GM12864 (cell line): ENCODE measurements at regions not wholly inside any gene's neighbourhood (a gene's known extent, or its start where the extent isn't known, plus 50 kb on each side); places are given as distances from the start of the nearest gene placed in this dataset.
"Not testable (repeated sequence)": the region's sequence is repeated elsewhere in the genome, so short reads cannot be mapped to it uniquely, and the experiment has no call there.

Experiments
- DNase-seq: peaks from one replicate; pipeline ENCODE4 v3.0.0-alpha.2; 2011; ENCODE audit warnings: low read depth
- H3K4me3 ChIP-seq: 2 replicates; pipeline ENCODE4 v1.5.1; 2011; ENCODE audit warnings: mild to moderate bottlenecking, low read depth, low read length, control low read depth
- TF ChIP-seq, protein P1 (sequence below): IDR thresholded peaks from 2 replicates; pipeline ENCODE4 v1.5.1; 2011; ENCODE audit warnings: low read depth, mild to moderate bottlenecking, moderate library complexity, low read length, control low read depth, inconsistent platforms; ENCODE audit errors: missing control alignments

DNA sequence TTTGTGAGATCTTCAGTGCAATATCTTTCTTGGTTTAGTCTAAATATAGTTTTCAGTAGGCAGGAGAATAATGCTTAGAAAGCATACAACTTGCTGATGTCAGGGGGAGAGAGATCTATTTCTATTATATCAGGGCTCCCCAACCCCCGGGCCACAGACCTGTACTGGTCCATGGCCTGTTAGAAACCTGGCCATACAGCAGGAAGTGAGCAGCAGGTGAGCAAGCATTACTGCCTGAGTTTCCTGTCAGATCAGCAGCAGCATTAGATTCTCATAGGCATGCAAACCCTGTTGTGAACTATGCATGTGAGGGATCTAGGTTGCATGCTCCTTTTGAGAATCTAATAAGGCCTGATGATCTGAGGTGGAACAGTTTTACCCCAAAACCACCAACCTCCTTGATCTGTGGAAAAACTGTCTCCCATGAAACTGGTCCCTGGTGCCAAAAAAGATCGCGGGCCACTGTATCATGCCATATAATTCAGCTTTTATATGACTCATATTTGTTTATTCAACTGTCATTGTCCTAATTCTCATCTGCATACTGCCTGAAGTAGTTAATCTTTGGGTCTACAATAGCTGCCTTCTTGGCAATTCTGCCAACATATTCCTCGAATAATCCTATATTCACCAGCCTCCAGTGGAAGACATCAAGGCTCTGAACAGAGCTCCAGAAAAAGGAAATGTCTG lies 163.6 kb upstream of the DYRK2 start:
- DNase-seq = peak; percentile 42
- TF ChIP-seq, protein P1, sequence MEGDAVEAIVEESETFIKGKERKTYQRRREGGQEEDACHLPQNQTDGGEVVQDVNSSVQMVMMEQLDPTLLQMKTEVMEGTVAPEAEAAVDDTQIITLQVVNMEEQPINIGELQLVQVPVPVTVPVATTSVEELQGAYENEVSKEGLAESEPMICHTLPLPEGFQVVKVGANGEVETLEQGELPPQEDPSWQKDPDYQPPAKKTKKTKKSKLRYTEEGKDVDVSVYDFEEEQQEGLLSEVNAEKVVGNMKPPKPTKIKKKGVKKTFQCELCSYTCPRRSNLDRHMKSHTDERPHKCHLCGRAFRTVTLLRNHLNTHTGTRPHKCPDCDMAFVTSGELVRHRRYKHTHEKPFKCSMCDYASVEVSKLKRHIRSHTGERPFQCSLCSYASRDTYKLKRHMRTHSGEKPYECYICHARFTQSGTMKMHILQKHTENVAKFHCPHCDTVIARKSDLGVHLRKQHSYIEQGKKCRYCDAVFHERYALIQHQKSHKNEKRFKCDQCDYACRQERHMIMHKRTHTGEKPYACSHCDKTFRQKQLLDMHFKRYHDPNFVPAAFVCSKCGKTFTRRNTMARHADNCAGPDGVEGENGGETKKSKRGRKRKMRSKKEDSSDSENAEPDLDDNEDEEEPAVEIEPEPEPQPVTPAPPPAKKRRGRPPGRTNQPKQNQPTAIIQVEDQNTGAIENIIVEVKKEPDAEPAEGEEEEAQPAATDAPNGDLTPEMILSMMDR = no peak
- no peak overlapping the region for H3K4me3 ChIP-seq

GRCh38 chr12:67486671-67487070 lies 161.9 kb upstream of the DYRK2 start:
- H3K4me3 ChIP-seq = no peak overlapping the region
- TF ChIP-seq, protein P1 = no peak
- DNase-seq = no peak

- not testable (repeated sequence) for DNase-seq, H3K4me3 ChIP-seq
Observed at GRCh38 chr12:67488349-67488748, 160.2 kb upstream of the DYRK2 start.

DNA sequence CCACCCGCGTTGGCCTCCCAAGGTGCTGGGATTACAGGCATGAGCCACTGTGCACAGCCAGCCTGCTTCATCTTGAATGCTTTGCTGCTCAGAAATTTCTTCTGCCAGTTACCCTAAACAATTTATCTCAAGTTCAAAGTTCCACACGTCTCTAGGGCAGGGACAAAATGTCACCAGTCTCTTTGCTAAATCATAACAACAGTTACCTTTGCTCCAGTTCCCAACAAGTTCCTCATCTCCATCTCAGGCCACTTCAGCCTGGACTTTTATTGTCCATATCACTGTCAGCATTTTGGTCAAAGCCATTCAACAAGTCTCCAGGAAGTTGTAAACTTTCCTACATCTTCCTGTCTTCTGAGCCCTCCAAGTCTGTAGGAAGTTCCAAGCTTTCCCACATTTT lies 159.5 kb upstream of the DYRK2 start:
- no peak for DNase-seq
- TF ChIP-seq, protein P1 = no peak

DNA sequence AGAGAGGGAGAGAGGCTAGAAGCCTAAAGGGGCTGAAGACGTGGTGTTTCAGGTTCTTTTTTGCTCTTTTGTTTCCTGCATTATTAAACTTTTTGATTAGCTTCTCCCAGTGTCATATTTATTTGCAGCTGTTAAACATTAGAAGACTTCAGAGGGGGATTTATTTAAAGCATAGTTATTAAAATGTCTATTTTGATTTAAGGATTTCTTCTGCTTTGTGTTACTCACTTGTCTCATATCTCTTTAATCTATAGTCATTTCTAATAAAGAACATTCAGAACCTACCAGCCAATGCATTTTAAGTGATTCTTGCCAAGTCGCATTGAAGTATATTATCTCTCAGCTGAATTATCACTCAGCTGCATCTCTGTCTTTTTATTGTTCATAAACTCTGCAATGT lies 152.0 kb upstream of the DYRK2 start:
- TF ChIP-seq, protein P1 = no peak
- no peak overlapping the region for H3K4me3 ChIP-seq
- DNase-seq = no peak

More for the DNA sequence above, 159.5 kb upstream of the DYRK2 start:
- no peak overlapping the region for H3K4me3 ChIP-seq

DNA sequence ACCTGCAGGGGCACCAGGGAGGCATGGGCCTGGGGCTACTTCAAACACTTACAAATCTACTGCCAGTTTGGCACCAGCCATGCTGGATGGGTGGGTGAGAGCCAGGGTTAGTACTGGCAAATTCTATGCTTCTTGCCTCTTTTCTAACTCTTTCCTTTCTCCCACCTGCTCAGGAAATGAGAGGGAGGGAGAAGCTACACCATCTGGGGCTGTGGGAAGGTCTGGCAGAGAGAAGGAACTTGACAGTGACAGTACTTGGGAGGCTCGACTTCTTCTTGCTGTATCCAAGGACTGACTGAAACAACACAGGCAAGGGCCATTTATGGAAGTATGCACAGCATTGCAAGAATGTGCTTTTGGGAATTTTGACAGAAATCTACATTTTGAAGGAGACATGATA lies 149.6 kb upstream of the DYRK2 start:
- TF ChIP-seq, protein P1 = no peak
- H3K4me3 ChIP-seq = no peak overlapping the region

DNA sequence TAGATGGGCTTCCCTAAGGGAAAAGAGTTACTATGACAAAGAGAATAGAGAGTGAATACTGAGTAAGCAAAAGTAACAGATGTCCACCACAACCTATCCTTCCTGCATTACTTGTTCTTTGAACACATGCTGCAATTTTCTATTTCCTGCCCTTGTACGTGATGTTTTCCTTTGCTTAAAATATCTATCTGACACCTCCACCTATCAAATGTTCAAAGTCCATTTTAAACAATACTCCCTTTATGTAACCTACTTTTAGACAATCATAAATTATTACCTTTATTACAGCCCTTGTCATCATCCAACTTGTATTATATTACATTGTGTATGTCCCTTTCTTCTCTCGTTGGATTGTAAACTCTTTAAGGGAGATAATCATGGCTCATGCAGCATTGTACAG lies 147.2 kb upstream of the DYRK2 start:
- no peak for DNase-seq
- no peak overlapping the region for H3K4me3 ChIP-seq
- TF ChIP-seq, protein P1 = no peak

More for the DNA sequence above, 149.6 kb upstream of the DYRK2 start:
- DNase-seq = no peak
